MM.1S (cell line): ENCODE measurements at regions not wholly inside any gene's neighbourhood (a gene's known extent, or its start where the extent isn't known, plus 50 kb on each side); places are given as distances from the start of the nearest gene placed in this dataset.

Experiments used
- CTCF ChIP-seq: fragments of 300-600 bp; sonication (generic); IDR thresholded peaks from 2 replicates; pipeline ENCODE4 v1.5.1; 2016; ENCODE audit warnings: antibody characterized with exemption, low read length, mixed read lengths
- EZH2 ChIP-seq: fragments of 300-600 bp; sonication (generic); optimal IDR thresholded peaks from 2 replicates; pipeline ENCODE3; 2017; ENCODE audit warnings: low read depth, mild to moderate bottlenecking, antibody characterized with exemption, low read length, mixed read lengths

- no peak for TF ChIP-seq CTCF
- no peak for TF ChIP-seq EZH2
These were observed 169.0 kb downstream of the BARX1 start for GRCh38 chr9:93786204-93786603.
